Heart left ventricle (tissue), 16 donors: ENCODE measurements at regions not wholly inside any gene's neighbourhood (a gene's known extent, or its start where the extent isn't known, plus 50 kb on each side); places are given as distances from the start of the nearest gene placed in this dataset.

Source experiments
- ATAC-seq, 4 donors: fragments of 200-7000 bp; cut with Tn5 transposase; one replicate each; pipeline ENCODE4 v1.9.1; 2020 to 2022; ENCODE audit warnings: moderate library complexity in 4 of 4, mild to moderate bottlenecking in 3 of 4, moderate number of reproducible peaks in 1 of 4
- DNase-seq, 5 donors: peaks; one replicate each; pipeline ENCODE4 v3.0.0-alpha.2; 2020
- H3K27ac ChIP-seq, 12 donors: fragments of 200-600 bp; sonication (generic) in 4 of 12; one replicate each; pipeline versions ENCODE4 v1.5.0 to v1.8.0; 2016 to 2022; ENCODE audit warnings: mild to moderate bottlenecking in 2 of 12
- H3K27me3 ChIP-seq, 9 donors: fragments of 200-600 bp; sonication (generic) in 2 of 9; one replicate each; pipeline versions ENCODE4 v1.5.1 to v1.8.0; 2016 to 2022; ENCODE audit warnings: mild to moderate bottlenecking in 3 of 9
- H3K36me3 ChIP-seq, 9 donors: fragments of 200-600 bp; sonication (generic) in 2 of 9; one replicate each; pipeline versions ENCODE4 v1.5.0 to v1.8.0; 2018 to 2022; ENCODE audit warnings: mild to moderate bottlenecking in 2 of 9
- H3K4me1 ChIP-seq, 12 donors: fragments of 200-600 bp; sonication (generic) in 4 of 12; one replicate each; pipeline versions ENCODE4 v1.5.0 to v1.8.0; 2016 to 2022; ENCODE audit warnings: mild to moderate bottlenecking in 3 of 12
- H3K4me3 ChIP-seq, 12 donors: fragments of 200-600 bp; sonication (generic) in 4 of 12; one replicate each; pipeline versions ENCODE4 v1.5.0 to v1.8.0; 2017 to 2022; ENCODE audit warnings: mild to moderate bottlenecking in 9 of 12, moderate library complexity in 4 of 12
- H3K9me3 ChIP-seq, 12 donors: fragments of 200-600 bp; sonication (generic) in 4 of 12; one replicate each; pipeline versions ENCODE4 v1.5.0 to v1.8.0; 2016 to 2022; ENCODE audit warnings: mild to moderate bottlenecking in 1 of 12
- CTCF ChIP-seq, 12 donors: fragments of 200-600 bp; sonication (generic) in 4 of 12; IDR thresholded peaks; one replicate each; pipeline versions ENCODE4 v1.5.0 to v1.8.0; 2018 to 2022; ENCODE audit warnings: antibody characterized with exemption in 12 of 12, mild to moderate bottlenecking in 5 of 12
- POLR2A ChIP-seq, 2 donors: fragments of 450-650 bp; IDR thresholded peaks; one replicate each; pipeline ENCODE4 v1.6.1; 2017; ENCODE audit warnings: antibody characterized with exemption in 2 of 2, mild to moderate bottlenecking in 2 of 2, moderate library complexity in 2 of 2
- WGBS, 4 donors: extraction: QIAGEN DNeasy Blood & Tissue Kit in 2 of 4; methylation state at CpG; one replicate each; pipeline versions ENCODE4 v1.1.5 to v1.1.7; 2013 to 2018; 5-methylcytosine and 5-hydroxymethylcytosine counted together
- intact Hi-C, 10 donors: fragments of 100-400 bp; cut with DNase I; formaldehyde crosslinking; loops; one replicate each; pipeline versions ENCODE4 v1.11.1 to v1.14.2; 2022
- donor health status: ischemic (EF 13 %, LVEDD 7.1; RV severe dilation, severe dysfunction).
- donor health status: healthy with polysubstance abuse.
- donor health status: DM: no; HTN: yes; CAD: no.
- donor health status: DM: no; HTN: no; CAD: no.
- donor health status: ischemic (EF 25% LVEDD 6.9; RV normal size, moderate dysfunction).
- donor health status: ischemic (EF 25% LVEDD 5.7; RV mildly dilated, moderate dysfunction).
- donor health status: healthy.
- donor health status: DM: yes; HTN: yes; CAD: no.
- donor health status: ischemic (EF 35%, LVEDD 5.7; RV mildly dilated, moderate dysfunction).
- donor health status: nonischemic (EF 11% LVEDD 7.7; RV severe dilation, severe dysfunction).
- donor health status: DM: yes; HTN: yes; CAD: no.
- donor health status: PGD.
- donor health status: ischemic (EF 29% LVEDD 5.4; RV normal size, mild dysfunction).
- donor health status: nonischemic (EF 23%, LVEDD 6.1; RV moderate dilation, normal function).

GRCh38 chr7:82672078-82672477, 228.5 kb upstream of the CACNA2D1 start:
- no peak for TF ChIP-seq POLR2A (IDR thresholded peaks at IDR 0.05)
- no peak for TF ChIP-seq CTCF (IDR thresholded peaks at IDR 0.05)
- DNase-seq (no peak), ATAC-seq (no peak)
- H3K9me3 ChIP-seq, result no peaks in the 10 kb centered on the region
- H3K4me1 ChIP-seq, result no peaks in the 10 kb centered on the region
- H3K36me3 ChIP-seq, result no peaks in the 10 kb centered on the region
- intact Hi-C loops, result no loop called here
- no peak overlapping the region for H3K4me3 ChIP-seq
- WGBS, 4 donors, result 88 to 94% (median 93%) methylated on average over 2 of the region's 2 CpGs
- no peak overlapping the region for H3K27ac ChIP-seq
- H3K27me3 ChIP-seq, result no peaks in the 10 kb centered on the region

GRCh38 chr7:82669141-82669540, 225.6 kb upstream of the CACNA2D1 start:
- H3K27me3 ChIP-seq, result no peaks in the 10 kb centered on the region
- TF ChIP-seq CTCF (IDR thresholded peaks at IDR 0.05) (no peak), POLR2A (IDR thresholded peaks at IDR 0.05) (no peak)
- H3K4me3 ChIP-seq, result no peak overlapping the region
- no peaks in the 10 kb centered on the region for H3K9me3 ChIP-seq
- ATAC-seq (no peak), DNase-seq (no peak)
- intact Hi-C loops, result no loop called here
- no peaks in the 10 kb centered on the region for H3K36me3 ChIP-seq
- H3K27ac ChIP-seq, result no peak overlapping the region
- WGBS, 4 donors, result 90 to 99% (median 96%) methylated on average over 1 of the region's 1 CpG
- H3K4me1 ChIP-seq, result no peaks in the 10 kb centered on the region

- intact Hi-C loops, result no loop called here
- Histone ChIP-seq H3K9me3 (no peaks in the 10 kb centered on the region), H3K4me1 (no peaks in the 10 kb centered on the region), H3K36me3 (no peaks in the 10 kb centered on the region), H3K27ac (no peak overlapping the region), H3K27me3 (no peaks in the 10 kb centered on the region), H3K4me3 (no peak overlapping the region)
- DNase-seq (no peak), ATAC-seq (no peak)
- TF ChIP-seq POLR2A (IDR thresholded peaks at IDR 0.05) (no peak), CTCF (IDR thresholded peaks at IDR 0.05) (no peak)
- 62 to 83% (median 69%) methylated on average over 2 of the region's 2 CpGs for WGBS, 4 donors
These were observed 225.1 kb upstream of the CACNA2D1 start for GRCh38 chr7:82668676-82669075.

DNA sequence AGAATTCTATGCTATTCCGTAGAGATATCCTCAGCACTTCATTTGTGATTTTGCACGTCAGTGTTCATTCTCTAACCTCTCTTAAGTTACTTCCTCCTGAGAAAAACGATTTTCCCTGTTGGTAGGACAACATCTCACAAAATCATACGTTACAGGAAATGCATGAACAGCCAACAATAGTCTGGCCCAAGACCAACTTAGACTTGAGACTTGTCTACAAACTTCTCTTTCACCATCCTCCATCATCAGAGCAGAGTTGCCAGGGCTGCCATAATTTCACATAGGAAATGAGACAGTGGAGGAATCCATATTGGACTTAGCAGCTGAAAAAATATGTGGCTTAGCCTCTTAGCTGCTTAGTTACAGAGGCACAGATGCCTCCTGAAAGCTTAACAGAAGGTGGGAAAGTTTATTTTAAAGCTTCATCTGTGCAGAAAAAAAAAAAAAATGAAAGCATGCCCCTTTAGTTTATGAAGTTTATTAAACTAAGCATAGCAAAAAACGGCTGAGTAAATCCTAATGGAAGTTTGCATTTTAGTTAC, 222.5 kb upstream of the CACNA2D1 start:
- 48 to 62% (median 60%) methylated on average over 5 of the region's 5 CpGs for WGBS, 4 donors
- no peak for DNase-seq

More for the DNA sequence above, 222.5 kb upstream of the CACNA2D1 start:
- TF ChIP-seq POLR2A (IDR thresholded peaks at IDR 0.05) (no peak), CTCF (IDR thresholded peaks at IDR 0.05) (no peak)
- Histone ChIP-seq H3K4me1 (no peaks in the 10 kb centered on the region), H3K4me3 (no peak overlapping the region), H3K36me3 (no peaks in the 10 kb centered on the region), H3K9me3 (no peaks in the 10 kb centered on the region), H3K27ac (no peak overlapping the region), H3K27me3 (no peaks in the 10 kb centered on the region)
- no peak for ATAC-seq
- intact Hi-C loops, result no loop called here
